ENCODE measurements at regions not wholly inside any gene's neighbourhood (a gene's known extent, or its start where the extent isn't known, plus 50 kb on each side); places are given as distances from the start of the nearest gene placed in this dataset.

- DNase-seq (ENCODE audit: low read depth in 3 of 3) = no peak
These were observed 54.5 kb upstream of the PLXNA2 start for GRCh38 chr1:208298593-208299269.

GRCh38 chr1:208300084-208300770 is 56.0 kb upstream of the PLXNA2 start:
- no peak for DNase-seq (ENCODE audit: low read depth in 3 of 3)

- DNase-seq (ENCODE audit: low read depth in 3 of 3) = no peak
These were observed 58.6 kb upstream of the PLXNA2 start for GRCh38 chr1:208302699-208303238.

- DNase-seq (ENCODE audit: low read depth in 3 of 3) = no peak
These were observed 59.8 kb upstream of the PLXNA2 start for GRCh38 chr1:208303743-208304712.

- no peak for DNase-seq (ENCODE audit: low read depth in 3 of 3)
These were observed 64.0 kb upstream of the PLXNA2 start for GRCh38 chr1:208308221-208308620.

GRCh38 chr1:208309771-208310170 is 65.6 kb upstream of the PLXNA2 start:
- no peak for DNase-seq (ENCODE audit: low read depth in 3 of 3)

- DNase-seq (ENCODE audit: low read depth in 3 of 3) = no peak
These were observed 68.5 kb upstream of the PLXNA2 start for GRCh38 chr1:208312706-208313105.

GRCh38 chr1:208314431-208314830 is 70.2 kb upstream of the PLXNA2 start:
- no peak for DNase-seq (ENCODE audit: low read depth in 3 of 3)

GRCh38 chr1:208318150-208318734 is 74.1 kb upstream of the PLXNA2 start:
- DNase-seq (ENCODE audit: low read depth in 3 of 3) = no peak

- DNase-seq (ENCODE audit: low read depth in 3 of 3) = no peak
These were observed 79.8 kb upstream of the PLXNA2 start for GRCh38 chr1:208324005-208324404.

- no peak for DNase-seq (ENCODE audit: low read depth in 3 of 3)
These were observed 81.8 kb upstream of the PLXNA2 start for GRCh38 chr1:208326033-208326432.

GRCh38 chr1:208329300-208329699 is 85.1 kb upstream of the PLXNA2 start:
- no peak for DNase-seq (ENCODE audit: low read depth in 3 of 3)

- no peak for DNase-seq (ENCODE audit: low read depth in 3 of 3)
These were observed 88.0 kb upstream of the PLXNA2 start for GRCh38 chr1:208332036-208332773.

- no peak for DNase-seq (ENCODE audit: low read depth in 3 of 3)
These were observed 88.6 kb upstream of the PLXNA2 start for GRCh38 chr1:208332774-208333126.

- no peak for DNase-seq (ENCODE audit: low read depth in 3 of 3)
These were observed 89.5 kb upstream of the PLXNA2 start for GRCh38 chr1:208333676-208334075.

- DNase-seq (ENCODE audit: low read depth in 3 of 3) = no peak
These were observed 91.4 kb upstream of the PLXNA2 start for GRCh38 chr1:208335371-208336136.

GRCh38 chr1:208336137-208336518 is 91.9 kb upstream of the PLXNA2 start:
- no peak for DNase-seq (ENCODE audit: low read depth in 3 of 3)

GRCh38 chr1:208339911-208340310 is 95.7 kb upstream of the PLXNA2 start:
- DNase-seq (ENCODE audit: low read depth in 3 of 3) = no peak

- no peak for DNase-seq (ENCODE audit: low read depth in 3 of 3)
These were observed 99.0 kb upstream of the PLXNA2 start for GRCh38 chr1:208343226-208343625.

GRCh38 chr1:208344202-208344857 is 100.1 kb upstream of the PLXNA2 start:
- DNase-seq (ENCODE audit: low read depth in 3 of 3) = no peak

Data from stimulated activated CD4-positive, alpha-beta T cell treated with anti-CD3 and anti-CD28 coated beads, TNF-alpha, amount 100 ng/mL, for 4 hours (primary cell).